Thyroid gland (tissue), 4 donors: ENCODE measurements at regions not wholly inside any gene's neighbourhood (a gene's known extent, or its start where the extent isn't known, plus 50 kb on each side); places are given as distances from the start of the nearest gene placed in this dataset.

ENCODE experiments used
- POLR2A ChIP-seq, 2 donors: fragments of 450-650 bp; IDR thresholded peaks; one replicate each; pipeline ENCODE4 v1.6.1; 2017; ENCODE audit warnings: antibody characterized with exemption in 2 of 2, mild to moderate bottlenecking in 2 of 2, moderate library complexity in 1 of 2
- TF ChIP-seq, protein P1 (sequence below), 6 experiments: fragments of 200-600 bp in 3 of 6; fragments of 450-650 bp in 3 of 6; sonication (generic) in 3 of 6; IDR thresholded peaks; one replicate each; pipeline ENCODE4 v1.5.1; 2016 to 2019; ENCODE audit warnings: antibody characterized with exemption in 6 of 6, mild to moderate bottlenecking in 2 of 6, inconsistent platforms in 1 of 6, moderate library complexity in 1 of 6

DNA sequence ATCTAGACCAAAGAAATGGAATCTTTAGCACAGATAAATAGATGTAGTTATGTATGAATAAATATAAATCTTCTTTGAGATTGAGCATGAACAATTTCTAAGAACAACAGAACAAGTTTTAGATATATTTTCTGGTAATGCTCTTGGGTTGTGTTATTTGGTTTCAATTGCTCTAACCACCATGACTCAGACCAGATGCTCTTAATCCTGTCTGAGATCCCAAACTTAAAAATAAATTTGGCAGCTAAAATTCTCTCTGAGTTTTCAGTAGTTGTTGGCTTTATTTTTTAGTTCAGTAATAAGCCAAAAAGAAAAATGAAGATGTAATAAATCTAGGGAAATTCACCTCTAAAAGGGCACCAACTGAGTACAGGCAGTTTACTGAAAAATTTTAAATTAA, 1693.4 kb downstream of the NCAM2 start:
- TF ChIP-seq, protein P1, sequence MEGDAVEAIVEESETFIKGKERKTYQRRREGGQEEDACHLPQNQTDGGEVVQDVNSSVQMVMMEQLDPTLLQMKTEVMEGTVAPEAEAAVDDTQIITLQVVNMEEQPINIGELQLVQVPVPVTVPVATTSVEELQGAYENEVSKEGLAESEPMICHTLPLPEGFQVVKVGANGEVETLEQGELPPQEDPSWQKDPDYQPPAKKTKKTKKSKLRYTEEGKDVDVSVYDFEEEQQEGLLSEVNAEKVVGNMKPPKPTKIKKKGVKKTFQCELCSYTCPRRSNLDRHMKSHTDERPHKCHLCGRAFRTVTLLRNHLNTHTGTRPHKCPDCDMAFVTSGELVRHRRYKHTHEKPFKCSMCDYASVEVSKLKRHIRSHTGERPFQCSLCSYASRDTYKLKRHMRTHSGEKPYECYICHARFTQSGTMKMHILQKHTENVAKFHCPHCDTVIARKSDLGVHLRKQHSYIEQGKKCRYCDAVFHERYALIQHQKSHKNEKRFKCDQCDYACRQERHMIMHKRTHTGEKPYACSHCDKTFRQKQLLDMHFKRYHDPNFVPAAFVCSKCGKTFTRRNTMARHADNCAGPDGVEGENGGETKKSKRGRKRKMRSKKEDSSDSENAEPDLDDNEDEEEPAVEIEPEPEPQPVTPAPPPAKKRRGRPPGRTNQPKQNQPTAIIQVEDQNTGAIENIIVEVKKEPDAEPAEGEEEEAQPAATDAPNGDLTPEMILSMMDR (IDR thresholded peaks at IDR 0.05): no peak
- TF ChIP-seq POLR2A (IDR thresholded peaks at IDR 0.05): no peak
